GM23248 (cell line): ENCODE measurements at regions not wholly inside any gene's neighbourhood (a gene's known extent, or its start where the extent isn't known, plus 50 kb on each side); places are given as distances from the start of the nearest gene placed in this dataset.

Experiments
- EZH2 ChIP-seq: fragments of 200-600 bp; sonication (generic); IDR thresholded peaks from 2 replicates; pipeline ENCODE4 v1.6.1; 2018; ENCODE audit warnings: antibody characterized with exemption, mild to moderate bottlenecking; ENCODE audit not compliant: insufficient read depth, poor library complexity, severe bottlenecking
- EZH2phosphoT487 ChIP-seq: fragments of 200-600 bp; sonication (generic); IDR thresholded peaks from 2 replicates; pipeline ENCODE4 v1.6.1; 2018; ENCODE audit warnings: antibody characterized with exemption, moderate library complexity, mild to moderate bottlenecking, low read depth; ENCODE audit not compliant: insufficient read depth

GRCh38 chr1:5444396-5444795 lies 547.8 kb downstream of the NPHP4 start:
- TF ChIP-seq EZH2phosphoT487 (no peak), EZH2 (no peak)
